GM12865 (cell line): ENCODE measurements at regions not wholly inside any gene's neighbourhood (a gene's known extent, or its start where the extent isn't known, plus 50 kb on each side); places are given as distances from the start of the nearest gene placed in this dataset.

Experiments used
- DNase-seq: peaks from one replicate; pipeline ENCODE4 v3.0.0; 2010; ENCODE audit warnings: low read depth
- H3K4me3 ChIP-seq: 2 replicates; pipeline ENCODE4 v1.5.1; 2011; ENCODE audit warnings: mild to moderate bottlenecking, low read depth, low read length, control low read depth
- TF ChIP-seq, protein P1 (sequence below): IDR thresholded peaks from 2 replicates; pipeline ENCODE4 v1.5.1; 2011; ENCODE audit warnings: low read length, control low read depth, low read depth, inconsistent platforms; ENCODE audit not compliant: insufficient read depth; ENCODE audit errors: missing control alignments

DNA sequence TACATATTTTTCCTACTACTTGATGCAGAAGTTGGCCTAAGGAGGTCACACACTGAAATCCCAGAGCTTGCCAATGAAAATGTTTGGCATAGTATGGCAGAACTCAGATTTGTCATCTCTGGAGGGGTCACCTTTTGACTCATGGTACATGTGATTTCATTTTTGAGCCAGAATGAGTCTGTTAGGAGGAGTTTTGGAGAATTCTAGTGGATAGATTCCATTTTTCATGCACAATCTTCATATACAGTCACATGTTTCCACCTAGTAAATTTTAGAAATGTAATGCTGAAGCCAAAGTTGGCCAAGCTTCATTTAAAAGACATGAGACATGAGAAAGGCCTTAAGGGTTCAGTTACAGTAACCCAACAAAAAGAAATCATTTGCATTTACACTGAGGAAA lies 97.8 kb upstream of the IGSF10 start:
- DNase-seq, result no peak
- TF ChIP-seq, protein P1, sequence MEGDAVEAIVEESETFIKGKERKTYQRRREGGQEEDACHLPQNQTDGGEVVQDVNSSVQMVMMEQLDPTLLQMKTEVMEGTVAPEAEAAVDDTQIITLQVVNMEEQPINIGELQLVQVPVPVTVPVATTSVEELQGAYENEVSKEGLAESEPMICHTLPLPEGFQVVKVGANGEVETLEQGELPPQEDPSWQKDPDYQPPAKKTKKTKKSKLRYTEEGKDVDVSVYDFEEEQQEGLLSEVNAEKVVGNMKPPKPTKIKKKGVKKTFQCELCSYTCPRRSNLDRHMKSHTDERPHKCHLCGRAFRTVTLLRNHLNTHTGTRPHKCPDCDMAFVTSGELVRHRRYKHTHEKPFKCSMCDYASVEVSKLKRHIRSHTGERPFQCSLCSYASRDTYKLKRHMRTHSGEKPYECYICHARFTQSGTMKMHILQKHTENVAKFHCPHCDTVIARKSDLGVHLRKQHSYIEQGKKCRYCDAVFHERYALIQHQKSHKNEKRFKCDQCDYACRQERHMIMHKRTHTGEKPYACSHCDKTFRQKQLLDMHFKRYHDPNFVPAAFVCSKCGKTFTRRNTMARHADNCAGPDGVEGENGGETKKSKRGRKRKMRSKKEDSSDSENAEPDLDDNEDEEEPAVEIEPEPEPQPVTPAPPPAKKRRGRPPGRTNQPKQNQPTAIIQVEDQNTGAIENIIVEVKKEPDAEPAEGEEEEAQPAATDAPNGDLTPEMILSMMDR, result no peak

DNA sequence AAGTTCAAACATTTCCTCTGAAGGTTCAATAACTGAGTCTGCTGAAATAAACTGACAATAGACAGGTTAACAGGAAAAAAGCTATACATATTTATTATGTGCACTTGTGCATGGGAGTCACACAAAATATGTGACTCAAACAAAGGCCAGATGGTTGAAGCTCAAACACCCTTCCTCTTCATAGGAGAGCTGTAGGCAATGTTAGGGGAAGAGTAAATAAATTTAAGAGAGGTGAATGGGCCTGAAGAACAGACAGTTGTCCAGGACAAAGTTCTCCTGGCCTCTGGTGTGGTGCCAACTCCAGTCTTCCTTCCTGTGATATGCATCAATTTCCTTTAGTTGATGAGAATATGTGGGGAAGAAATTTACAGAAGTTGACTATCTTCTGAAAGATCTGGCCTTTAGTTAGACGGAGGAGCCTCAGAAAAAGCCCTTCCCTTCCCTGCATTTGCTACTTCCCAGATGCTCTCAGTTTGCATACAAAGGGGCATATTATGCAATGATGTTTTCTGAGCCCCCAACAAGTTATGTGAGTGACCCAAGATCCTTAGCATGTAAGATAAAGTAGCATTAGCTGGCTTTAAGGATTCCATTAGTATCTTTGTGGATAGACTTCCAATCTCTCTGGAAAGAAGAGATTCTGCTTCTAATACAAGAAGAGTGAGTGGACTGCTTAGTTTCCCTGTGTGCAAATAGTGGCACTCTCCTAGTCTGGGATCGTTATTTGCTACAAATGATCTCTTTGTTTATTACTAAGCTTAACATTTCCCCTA lies 96.4 kb upstream of the IGSF10 start:
- H3K4me3 ChIP-seq, result no peak overlapping the region
- TF ChIP-seq, protein P1, result no peak
- no peak for DNase-seq

More for the DNA sequence above, 97.8 kb upstream of the IGSF10 start:
- H3K4me3 ChIP-seq, result no peak overlapping the region

DNA sequence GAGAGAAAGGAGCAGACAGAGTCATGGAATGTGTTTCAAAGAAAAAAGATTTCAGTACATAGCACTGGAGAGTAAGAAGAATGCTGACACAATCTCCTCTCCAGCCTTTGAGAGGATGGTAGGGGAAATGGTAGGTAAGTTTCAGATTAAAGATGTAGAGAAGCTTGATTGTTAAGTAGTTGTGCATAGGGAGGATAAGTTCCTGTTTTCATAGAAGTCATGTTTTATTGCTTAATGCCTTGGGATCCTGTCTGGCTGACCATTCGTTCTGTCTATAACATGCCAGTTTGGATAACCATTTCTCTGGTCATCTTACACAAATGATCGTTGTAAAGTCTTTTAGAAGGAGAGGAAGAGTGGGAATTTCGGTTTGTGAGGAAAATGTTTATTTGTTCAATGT lies 95.7 kb upstream of the IGSF10 start:
- no peak overlapping the region for H3K4me3 ChIP-seq
- TF ChIP-seq, protein P1, result no peak
- no peak for DNase-seq

GRCh38 chr3:151555523-151555922 lies 94.7 kb upstream of the IGSF10 start:
- H3K4me3 ChIP-seq, result no peak overlapping the region
- TF ChIP-seq, protein P1, result no peak
- DNase-seq, result no peak

DNA sequence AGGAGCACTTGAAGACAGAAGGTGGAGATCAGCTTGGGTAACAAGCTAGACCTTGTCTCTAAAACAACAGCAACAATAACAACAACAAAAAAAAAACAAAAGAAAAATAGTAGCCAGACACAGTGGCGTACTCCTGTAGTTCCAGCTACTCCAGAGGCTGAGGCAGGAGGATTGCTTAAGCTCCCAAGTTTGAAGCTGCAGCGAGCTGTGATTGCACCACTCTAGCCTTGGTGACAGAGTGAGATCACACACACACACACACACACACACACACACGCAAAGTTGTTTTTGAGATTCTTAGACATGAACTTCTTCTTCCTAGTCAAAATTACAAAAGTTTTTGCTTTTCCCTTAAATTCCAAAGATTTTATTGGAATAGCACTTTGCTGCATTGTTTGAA lies 93.0 kb upstream of the IGSF10 start:
- H3K4me3 ChIP-seq, result no peak overlapping the region
- DNase-seq, result no peak
- TF ChIP-seq, protein P1, result no peak

GRCh38 chr3:151552589-151552988 lies 91.7 kb upstream of the IGSF10 start:
- TF ChIP-seq, protein P1, result no peak
- DNase-seq, result no peak
- no peak overlapping the region for H3K4me3 ChIP-seq

GRCh38 chr3:151550642-151551041 lies 89.8 kb upstream of the IGSF10 start:
- H3K4me3 ChIP-seq, result no peak overlapping the region
- DNase-seq, result no peak
- TF ChIP-seq, protein P1, result no peak
